ENCODE measurements at regions not wholly inside any gene's neighbourhood (a gene's known extent, or its start where the extent isn't known, plus 50 kb on each side); places are given as distances from the start of the nearest gene placed in this dataset.

DNA sequence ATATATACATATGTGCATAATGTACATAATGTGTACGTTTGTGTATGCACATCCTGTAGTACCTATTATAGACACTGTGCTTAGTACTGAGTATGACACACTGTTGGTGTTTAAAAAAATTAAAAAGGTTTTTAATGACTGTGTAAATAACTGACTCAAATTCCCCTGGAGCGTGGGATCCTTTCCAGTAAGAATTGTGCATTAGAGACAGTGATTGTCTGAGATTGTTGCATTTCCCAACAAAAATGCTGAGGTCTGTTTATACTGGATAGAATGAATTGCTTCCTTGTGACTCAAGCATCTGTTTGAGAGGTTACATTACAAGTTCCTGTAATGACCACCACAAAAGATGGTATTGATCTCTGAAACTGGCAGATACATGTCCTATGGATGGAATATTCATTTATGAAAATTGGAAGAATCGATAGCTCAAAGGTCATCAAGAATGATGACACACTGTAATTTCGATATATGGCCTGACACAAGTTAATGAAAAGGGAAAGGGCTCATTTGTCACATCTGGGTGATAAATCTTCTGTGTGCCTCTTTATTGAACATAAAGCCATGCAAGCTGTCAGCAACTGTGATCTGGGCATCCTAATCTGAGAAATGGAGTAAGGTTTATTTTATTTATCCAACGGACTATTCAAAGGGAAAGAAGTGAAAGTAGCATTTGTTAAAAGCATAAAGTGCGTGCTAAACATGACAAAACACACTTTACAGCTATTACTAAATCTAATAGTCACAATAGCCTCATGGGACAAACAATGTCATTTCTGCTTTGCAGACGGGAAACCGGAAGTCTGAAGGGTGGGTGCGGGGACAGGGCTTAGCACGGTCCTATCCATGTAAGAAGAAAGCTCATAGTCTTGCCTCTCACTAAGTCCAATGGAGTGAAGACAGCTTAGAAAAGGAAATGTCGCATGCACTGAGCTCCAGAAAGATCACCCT, 228.8 kb downstream of the CDH11 start:
- DNase-seq, result no peak

DNA sequence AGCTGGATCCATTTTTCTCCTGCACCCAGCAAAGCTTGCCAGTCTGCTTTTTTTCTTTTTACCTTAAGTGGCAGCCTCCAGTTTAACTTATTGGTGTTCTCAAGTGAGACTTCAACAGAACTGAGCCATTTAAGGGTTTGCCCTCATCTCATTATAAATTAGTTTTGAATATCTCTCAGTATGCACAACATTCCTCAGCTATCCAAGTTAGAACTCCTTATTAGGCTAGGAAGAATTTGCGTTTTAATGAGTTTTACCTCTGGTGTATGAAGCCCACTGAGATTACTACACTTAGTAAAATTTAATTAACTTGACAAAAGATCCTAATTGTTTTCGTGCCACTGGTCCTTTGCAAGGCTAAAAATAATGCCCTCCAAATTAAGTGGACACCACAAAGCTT, 232.4 kb downstream of the CDH11 start:
- DNase-seq, result no peak

DNA sequence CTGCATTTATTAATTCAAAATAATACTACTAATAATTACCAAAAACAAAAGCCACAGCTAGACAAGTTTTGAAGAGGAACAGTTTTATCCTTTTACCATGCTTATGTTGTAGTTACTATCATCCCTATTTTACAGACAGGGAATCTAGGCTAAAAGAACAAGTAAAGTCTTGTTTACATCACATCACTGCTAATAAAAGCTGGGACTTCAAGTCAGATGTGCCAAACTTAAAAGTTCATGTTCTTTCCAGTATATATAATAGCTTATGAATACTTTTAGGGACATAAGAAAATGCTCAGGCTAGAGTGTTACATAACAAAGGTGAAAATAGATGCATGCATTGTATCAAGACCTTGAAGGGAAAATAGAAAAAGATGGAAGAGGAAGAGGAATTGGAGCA, 234.2 kb downstream of the CDH11 start:
- DNase-seq, result no peak

DNA sequence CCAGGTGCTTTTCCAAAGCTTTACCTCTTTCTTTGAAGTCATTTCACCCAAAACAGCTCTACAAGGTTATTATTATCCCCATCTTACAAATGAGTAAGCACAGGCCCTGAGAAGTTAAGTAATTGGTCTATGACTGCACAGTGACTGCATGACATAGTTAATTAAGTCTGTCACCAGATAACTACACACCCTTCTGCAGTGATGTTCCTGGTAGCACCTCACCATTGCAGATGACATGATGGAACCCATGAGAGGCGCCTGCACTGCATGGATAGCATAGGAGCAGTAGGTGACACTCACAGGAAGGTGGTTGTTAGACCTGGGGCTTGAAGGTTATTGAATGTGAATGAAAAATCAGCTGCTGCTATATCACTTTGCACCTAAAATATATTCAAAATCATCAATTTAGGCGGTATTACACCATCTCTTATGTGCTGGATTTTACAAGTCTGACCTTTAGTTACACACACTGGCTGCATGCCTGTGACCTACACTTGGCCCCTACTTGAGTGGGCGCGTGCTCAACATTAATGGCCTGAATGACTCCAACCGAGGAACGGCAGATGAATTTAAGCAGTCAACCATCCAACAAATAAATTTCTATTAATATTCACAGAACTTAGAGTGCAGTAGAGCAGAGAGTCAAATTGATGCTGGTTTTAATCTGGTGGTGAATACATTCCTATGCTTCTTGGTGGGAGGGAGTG, 239.6 kb downstream of the CDH11 start:
- DNase-seq, result no peak

DNA sequence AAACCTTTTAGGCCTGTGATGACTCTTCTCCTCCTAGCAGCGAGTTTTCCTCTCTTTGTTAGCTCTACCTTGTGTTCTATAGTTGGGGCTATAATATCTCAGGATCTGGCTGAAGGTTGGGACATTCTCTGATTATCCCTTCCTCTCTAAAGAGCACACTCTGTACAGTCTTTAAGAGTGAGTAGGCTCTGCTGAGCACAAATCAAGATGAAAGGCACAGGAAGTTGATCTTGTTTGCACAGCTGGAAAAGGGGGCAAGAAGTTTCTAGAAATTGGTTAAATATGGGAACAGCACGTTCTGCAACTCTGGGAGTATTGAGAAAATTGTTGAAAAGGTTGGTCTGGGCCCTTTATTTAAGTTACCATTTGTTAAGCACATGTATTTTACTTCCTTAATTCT, 240.9 kb downstream of the CDH11 start:
- no peak for DNase-seq

DNA sequence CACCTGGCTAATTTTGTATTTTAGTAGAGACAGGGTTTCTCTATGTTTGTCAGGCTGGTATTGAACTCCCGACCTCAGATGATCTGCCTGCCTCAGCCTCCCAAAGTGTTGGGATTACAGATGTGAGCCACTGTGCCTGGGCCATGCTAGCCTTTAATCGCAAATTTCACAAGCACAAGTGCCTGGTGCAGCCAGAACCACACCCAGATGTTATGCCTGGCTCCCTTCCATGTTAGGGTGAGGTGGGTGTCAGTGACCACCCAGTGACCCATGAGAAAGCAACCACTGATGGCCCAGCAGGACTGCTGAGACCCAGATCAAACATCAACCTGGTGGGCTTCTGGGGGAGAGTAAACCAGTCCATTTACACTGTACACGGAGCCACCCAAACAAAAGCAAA, 241.9 kb downstream of the CDH11 start:
- DNase-seq, result no peak

DNA sequence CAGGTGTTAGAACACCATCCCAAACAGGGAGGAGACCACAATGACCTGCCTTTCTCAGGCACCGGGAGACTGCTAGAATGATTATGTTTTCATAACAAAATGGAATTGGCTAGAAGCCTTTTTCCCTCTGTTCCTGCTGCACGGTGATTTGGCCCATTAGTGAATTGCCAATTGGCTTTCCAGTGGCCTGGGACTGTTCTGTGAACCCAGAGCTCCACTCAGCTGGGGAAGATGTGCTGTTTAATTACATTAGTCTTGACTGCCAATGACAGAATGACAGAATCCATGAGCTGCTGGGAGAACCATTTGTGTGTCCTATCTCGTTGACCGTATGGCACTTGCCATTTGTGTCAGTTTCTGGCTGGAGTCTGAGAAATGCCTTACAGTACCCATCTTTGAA, 242.9 kb downstream of the CDH11 start:
- DNase-seq, result no peak

DNA sequence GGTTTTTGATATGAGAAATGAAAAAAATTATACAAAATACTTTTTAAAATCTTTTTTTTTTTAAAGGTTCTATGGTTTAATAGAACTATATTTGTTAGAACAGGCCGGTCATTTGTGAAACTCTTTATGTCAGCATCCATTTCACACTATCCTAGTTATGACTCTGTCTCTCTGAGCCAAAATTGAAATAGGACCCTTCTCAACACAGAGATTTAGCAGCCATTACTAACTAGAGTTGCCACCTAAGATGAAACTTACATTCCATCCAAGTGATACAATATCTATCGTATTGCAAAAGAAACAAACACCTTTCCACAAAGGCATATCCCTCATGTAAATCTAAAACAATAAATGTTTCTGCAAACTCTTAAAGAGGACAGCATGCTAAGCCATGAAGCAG, 249.8 kb downstream of the CDH11 start:
- no peak for DNase-seq

DNA sequence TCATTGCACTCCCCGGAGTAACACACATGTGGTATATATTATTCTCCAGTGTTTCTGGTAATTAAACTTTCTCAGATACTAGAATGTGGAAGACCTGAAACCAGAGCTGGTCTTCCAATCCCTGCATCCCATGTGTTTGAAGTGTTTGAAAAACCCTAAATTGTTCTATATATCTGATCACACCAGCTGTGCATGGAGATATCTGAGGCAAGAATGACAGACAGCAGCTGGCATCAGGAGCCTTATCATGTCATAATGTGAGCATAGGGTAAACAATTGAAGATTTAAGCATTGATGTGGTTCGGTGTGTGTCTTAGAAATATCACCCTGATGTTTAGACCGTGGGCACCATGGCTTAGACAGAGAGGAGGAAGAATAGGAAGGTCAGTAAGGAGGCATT, 251.0 kb downstream of the CDH11 start:
- no peak for DNase-seq

DNA sequence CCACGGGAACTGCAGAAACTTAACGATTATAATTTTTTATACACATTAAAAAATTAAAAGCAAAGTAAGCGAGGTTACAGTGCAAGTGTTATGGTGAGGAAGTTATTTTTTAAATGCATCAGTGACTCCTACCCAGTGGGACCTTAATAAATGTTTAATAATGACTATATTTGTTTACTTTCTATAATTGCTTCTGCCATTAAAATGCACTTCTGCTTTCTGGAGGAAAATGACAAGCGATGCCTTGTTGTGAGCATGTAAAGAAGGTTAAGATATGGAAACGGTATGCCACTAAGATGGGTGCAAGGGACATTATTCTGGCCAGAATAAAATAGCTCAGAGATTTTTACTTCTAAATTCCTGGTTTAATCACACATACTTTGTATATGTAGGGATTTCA, 252.1 kb downstream of the CDH11 start:
- no peak for DNase-seq

DNA sequence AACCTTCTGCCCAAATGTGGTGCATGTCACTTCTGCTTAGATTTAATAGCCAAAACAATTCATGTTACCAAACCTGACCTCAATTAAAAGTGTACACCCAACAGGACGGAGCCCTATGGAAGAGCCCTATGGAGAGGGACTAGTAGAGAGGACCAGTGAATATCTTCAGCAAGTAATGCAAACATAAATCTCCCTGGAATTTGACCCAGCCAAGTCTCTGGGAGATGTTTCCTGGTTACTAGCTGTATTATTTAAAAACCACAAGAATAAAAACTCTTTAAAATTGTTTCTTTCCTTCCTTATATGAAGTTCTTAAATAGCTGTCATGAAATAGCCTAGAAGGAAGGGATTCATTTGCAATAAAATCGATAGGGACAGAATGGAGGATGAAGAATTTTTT, 255.8 kb downstream of the CDH11 start:
- no peak for DNase-seq

DNA sequence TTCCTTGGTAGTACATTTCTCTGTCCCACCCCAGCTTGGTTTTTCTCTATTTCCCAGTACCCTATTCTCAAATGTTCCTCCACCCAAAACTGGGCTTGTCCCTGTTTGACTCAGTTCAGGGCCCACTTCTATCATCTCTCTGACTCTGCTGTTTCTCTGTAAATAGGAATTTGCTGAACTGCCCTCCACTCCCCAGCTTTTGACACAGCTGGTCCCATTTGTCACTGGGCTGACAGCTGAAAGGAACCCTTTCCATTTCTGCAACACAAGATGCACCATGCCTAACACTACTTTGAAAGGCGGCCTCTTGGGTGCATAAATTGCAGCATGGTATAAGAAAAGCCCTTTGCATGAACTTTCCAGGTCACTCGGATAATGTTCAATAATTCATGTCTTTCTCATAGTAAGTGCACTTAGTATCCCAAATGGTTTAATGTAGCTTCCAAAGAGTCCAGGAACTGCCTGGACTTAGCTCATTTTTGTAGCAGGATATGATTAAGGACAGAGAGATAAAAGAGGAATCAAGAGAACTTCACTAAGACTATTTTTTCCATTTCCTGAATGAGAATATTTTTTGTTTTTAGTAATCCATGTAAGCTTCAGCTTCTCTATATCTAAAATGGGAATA, 256.7 kb downstream of the CDH11 start:
- no peak for DNase-seq

DNA sequence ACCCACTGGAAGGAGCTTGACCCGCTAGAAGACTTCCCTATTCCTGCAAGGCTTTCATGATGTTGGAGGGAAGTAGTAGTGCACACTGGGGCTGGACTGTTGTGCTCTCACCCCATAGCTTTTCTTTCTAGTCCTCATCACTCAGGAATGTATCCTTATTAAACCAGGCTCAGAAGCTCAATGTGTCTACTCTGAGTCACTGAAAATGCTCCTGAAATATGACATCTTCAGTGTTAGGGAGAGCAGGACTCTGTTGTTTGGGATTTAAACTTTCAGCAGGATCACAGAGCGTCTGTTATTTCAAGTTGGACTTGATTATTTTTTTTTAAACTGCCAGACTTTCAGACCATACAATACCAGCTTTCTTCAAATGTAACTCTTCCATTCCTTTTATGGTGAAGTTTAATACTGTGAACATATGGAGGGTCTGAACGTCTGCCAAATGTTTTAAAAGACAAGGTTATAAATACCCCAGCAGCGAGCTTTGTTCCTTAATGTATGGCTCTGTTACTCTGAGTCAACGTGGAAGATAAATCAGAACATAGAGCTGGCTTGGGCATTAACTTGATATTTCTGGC, 257.5 kb downstream of the CDH11 start:
- DNase-seq, result no peak

DNA sequence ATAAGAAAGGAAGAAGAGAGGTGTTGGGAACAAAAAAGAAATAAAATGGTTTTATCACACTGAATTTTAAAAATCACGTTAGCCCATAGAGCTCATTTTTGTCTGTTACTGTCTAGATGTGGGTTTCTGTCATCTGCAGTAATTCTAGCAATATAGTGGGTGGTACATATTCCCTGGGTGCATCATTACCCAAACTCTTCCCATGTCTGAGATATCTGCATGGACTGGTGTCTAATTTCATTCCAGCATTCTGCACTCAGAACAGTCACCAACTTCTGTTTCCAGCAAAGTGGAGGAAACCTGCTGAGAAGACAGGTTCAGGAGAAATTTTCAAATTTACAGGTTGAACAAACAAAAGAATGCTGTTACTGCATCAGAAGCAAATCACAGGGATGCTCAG, 263.8 kb downstream of the CDH11 start:
- no peak for DNase-seq

DNA sequence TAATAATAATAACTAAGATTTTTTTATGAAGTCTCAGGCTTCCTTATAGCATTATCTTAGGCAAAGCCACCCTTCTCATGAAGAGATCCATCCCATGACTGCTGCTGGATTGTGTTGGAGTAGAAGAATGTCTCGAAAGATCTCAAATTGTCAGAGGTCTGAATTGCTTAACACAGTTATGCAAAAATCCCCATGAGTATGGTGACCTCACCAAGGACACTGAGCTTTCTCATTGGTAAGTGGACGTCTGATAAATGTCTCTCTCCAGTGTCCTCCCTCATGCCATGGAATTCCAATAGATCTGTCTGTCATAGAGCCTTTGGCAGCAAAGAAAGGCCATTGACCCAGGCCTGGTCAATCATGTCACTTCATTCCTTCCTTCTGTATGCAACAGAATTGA, 264.5 kb downstream of the CDH11 start:
- DNase-seq, result no peak

DNA sequence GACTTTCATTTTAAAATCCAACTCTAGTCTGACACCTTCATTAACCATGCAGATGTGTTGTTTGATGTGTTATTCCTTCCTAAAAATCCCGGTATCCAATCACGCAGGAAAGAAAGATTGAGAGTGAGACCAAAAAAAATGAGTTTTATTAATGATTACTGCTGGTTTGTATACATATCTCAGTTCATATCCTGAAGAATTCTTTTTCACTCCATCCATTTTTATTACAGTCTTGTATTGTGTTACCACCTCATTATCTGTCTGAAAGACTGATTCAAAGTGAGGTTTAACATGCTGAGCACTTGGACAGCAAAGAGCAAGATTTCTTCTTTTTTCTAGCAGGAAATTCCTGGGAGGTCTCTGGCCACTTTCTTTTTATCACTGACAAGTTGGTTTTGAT, 268.3 kb downstream of the CDH11 start:
- no peak for DNase-seq

DNA sequence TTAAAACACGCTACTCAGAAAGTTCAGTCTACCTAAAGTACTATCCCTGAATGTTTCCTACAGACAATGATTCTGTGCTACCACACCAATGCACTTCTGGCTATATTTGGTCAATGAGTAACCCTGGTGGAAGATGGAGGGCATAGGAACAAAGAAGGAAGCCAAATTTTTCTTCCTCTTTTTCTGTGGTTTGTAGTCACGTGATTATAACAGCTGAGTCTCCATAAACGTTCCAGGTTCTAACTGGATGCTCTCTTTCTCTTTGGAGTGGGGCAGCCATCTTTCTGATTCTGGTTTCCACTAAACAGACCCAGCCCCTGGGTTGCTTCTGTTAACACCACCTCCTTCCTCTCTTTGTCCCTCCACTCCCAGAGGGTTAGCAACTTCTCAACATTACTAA, 274.9 kb downstream of the CDH11 start:
- DNase-seq, result no peak

DNA sequence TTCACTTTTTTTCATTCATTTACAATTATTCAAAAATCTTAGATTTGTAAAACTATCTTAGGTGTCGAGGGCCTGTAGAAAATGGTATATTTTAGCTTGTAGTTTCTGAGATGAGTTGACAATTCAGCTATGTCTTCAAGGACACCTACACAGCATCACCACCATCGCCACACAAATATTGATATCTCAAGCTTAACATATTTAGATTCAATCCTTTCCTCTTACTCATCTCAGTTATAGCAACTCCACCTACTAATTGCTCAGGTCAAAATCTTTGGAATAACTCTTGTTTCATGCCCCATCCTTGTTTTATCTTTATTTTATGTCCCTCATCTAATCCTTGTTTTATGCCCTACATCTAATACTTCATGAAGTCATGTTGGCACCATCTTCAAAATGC, 276.8 kb downstream of the CDH11 start:
- DNase-seq, result no peak

DNA sequence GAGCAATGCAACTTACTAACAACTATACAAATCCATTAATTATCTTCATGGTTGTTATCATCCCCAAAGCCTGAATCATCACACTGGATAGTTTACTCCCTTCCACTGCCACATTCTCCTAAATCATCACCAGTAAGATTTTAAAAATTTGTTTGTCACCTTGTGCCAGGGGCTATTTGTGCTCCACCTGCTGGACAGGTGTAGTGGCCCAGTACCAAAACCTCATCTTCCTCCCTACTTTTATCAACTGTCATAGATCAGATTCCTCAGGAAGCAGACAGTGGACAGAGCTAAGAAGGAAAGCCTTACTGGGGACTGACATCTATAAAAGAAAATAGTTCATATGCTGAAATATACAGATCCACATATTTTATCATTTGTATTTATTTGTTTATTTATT, 280.4 kb downstream of the CDH11 start:
- no peak for DNase-seq

DNA sequence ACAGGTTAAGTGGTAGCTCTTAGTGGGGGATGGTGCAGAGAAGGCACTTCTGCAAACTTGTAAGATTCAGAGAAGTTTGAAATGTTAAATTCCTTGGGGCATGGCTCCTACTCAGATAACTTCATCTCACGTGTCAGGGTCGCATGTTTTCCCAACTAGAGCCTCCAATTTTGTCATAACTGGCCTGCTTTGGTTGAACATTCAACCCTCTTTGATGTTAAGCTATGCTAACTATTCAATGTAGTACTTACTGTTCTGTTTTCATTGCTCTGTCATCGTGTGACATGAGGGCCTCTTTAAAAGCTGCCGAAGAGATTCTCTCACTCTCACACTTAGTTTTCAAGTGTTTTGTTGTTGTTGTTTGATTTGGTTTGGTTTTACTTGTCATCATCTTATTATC, 280.8 kb downstream of the CDH11 start:
- no peak for DNase-seq

DNA sequence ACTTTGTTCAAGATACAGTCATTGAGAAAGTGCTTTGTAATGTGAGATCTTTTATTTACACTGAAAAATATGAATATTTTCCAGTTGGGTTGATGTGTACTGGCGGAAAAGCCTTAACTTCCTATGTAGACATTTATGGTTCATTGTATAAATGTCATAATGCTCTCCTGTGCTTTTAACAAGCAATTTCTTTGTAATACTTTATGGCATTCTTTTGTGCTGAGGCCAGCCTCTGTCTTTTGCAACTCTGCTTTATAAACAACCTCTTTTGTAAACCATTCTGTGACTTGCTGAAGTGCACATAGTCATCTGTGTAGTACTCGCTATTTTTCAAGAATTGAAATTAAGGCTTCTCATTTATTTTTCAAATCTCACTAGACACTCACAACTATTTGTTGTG, 291.2 kb downstream of the CDH11 start:
- no peak for DNase-seq

DNA sequence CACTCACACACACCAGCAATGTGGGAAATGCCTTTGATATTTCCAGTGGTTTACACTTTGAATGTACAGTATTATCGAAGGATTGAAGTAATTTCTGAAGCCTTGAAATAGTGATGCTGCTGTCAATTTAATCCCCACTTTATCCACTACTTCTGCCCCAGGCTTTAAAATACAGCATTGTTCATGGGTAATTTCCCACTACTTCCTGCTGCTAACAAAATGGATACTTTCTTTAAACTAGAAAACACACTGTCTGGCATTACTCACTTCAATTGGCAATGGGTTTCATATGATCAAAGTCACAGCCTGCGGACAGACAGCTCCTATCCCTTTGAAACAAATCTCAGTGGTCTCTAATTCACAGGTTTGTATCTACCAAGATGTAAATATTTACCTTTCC, 292.2 kb downstream of the CDH11 start:
- no peak for DNase-seq

DNA sequence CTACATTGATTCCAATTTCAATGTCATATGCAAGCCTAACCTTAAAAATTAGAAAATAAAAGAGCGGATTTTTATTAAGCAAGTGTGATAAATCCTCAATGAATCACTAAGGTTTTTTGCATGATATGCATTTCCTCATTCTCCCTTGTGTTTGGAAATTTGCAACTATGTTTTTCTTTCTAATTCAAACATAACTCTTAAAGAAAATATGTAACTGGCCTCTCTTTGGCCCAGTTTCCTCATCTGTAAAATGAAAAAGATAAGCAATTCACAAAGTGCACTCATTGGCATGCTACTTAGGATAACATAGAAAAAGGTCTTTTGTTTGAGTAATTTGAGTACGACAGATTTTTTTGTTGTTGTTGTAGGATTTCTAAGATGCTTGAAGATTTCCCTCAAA, 295.5 kb downstream of the CDH11 start:
- no peak for DNase-seq

All from suppressor macrophage treated with lipopolysaccharide for 1 hour (primary cell).